Mammary epithelial cell (primary cell): ENCODE measurements at regions not wholly inside any gene's neighbourhood (a gene's known extent, or its start where the extent isn't known, plus 50 kb on each side); places are given as distances from the start of the nearest gene placed in this dataset.

Experiments
- EZH2 ChIP-seq: IDR thresholded peaks from 2 replicates; pipeline ENCODE4 v1.6.1; 2012; ENCODE audit warnings: low read length, inconsistent platforms, borderline replicate concordance
- TF ChIP-seq, protein P1 (sequence below), 2 donors: IDR thresholded peaks in 1 of 2; conservative IDR thresholded peaks in 1 of 2; 2 replicates each; pipeline ENCODE4 v1.5.1; 2011 to 2012; ENCODE audit warnings: inconsistent platforms in 2 of 2, low read length in 2 of 2, mild to moderate bottlenecking in 2 of 2, control low read depth in 1 of 2, low read depth in 1 of 2; ENCODE audit not compliant: insufficient read depth in 1 of 2; ENCODE audit errors: extremely low read depth in 1 of 2

DNA sequence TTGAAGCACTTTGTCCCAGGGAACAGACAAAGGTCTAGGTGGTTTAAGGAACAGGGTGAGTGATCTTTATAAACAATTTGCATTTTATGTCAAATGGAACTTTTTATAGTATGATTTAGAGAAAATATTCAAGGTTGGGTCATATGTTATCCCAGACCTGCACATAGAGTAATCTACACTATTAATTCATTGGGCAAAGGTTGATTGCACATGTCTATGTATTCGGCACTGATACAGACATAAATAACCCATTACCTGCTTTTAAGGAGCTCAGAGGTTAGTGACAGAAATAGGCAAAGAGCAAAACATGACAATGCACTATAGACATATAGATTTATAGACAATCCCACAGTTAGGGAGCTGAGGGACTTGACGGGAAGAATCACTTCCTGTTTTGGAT lies 141.5 kb upstream of the UBASH3B start:
- TF ChIP-seq EZH2 = no peak
- TF ChIP-seq, protein P1, sequence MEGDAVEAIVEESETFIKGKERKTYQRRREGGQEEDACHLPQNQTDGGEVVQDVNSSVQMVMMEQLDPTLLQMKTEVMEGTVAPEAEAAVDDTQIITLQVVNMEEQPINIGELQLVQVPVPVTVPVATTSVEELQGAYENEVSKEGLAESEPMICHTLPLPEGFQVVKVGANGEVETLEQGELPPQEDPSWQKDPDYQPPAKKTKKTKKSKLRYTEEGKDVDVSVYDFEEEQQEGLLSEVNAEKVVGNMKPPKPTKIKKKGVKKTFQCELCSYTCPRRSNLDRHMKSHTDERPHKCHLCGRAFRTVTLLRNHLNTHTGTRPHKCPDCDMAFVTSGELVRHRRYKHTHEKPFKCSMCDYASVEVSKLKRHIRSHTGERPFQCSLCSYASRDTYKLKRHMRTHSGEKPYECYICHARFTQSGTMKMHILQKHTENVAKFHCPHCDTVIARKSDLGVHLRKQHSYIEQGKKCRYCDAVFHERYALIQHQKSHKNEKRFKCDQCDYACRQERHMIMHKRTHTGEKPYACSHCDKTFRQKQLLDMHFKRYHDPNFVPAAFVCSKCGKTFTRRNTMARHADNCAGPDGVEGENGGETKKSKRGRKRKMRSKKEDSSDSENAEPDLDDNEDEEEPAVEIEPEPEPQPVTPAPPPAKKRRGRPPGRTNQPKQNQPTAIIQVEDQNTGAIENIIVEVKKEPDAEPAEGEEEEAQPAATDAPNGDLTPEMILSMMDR (conservative IDR thresholded peaks at IDR 0.05 in 1 of 2, IDR thresholded peaks at IDR 0.05 in 1 of 2; ENCODE audit: extremely low read depth in 1 of 2, insufficient read depth in 1 of 2, low read depth in 1 of 2, low read length in 2 of 2) = no peak
